ENCODE measurements at regions not wholly inside any gene's neighbourhood (a gene's known extent, or its start where the extent isn't known, plus 50 kb on each side); places are given as distances from the start of the nearest gene placed in this dataset.

DNA sequence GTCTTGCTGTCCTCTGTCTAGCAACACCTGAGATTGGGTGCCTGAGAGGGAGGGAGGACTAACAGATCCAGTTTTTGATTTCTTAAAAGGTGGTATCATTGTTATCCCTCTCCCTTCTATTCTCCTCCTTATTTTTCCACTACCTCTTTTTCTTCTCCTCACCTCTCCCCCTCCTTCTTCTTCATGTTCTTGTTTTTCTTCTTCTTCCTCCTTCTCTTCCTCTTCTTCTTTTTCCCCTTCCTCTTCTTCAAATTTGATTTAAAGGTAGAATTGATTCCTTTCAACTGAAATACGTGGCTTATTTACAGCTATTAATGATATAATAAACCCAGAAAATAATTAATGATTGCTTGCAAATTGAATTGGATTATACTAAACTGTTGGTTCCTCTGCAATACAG, 256.8 kb upstream of the BTG1 start:
- TF ChIP-seq, protein P1, sequence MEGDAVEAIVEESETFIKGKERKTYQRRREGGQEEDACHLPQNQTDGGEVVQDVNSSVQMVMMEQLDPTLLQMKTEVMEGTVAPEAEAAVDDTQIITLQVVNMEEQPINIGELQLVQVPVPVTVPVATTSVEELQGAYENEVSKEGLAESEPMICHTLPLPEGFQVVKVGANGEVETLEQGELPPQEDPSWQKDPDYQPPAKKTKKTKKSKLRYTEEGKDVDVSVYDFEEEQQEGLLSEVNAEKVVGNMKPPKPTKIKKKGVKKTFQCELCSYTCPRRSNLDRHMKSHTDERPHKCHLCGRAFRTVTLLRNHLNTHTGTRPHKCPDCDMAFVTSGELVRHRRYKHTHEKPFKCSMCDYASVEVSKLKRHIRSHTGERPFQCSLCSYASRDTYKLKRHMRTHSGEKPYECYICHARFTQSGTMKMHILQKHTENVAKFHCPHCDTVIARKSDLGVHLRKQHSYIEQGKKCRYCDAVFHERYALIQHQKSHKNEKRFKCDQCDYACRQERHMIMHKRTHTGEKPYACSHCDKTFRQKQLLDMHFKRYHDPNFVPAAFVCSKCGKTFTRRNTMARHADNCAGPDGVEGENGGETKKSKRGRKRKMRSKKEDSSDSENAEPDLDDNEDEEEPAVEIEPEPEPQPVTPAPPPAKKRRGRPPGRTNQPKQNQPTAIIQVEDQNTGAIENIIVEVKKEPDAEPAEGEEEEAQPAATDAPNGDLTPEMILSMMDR (conservative IDR thresholded peaks at IDR 0.05) = no peak
- no peak for TF ChIP-seq EZH2 (IDR thresholded peaks at IDR 0.05; ENCODE audit: low read depth)
- no peak for DNase-seq
- Histone ChIP-seq H3F3A (ENCODE audit: insufficient read depth, low read depth) (no peaks in the 10 kb centered on the region), H2AFZ (no peak overlapping the region), H3K4me2 (no peak overlapping the region), H4K20me1 (ENCODE audit: insufficient read depth) (no peaks in the 10 kb centered on the region), H3K36me3 (ENCODE audit: low read depth) (no peaks in the 10 kb centered on the region), H3K79me2 (ENCODE audit: low read depth) (no peaks in the 10 kb centered on the region), H3K4me3 (no peak overlapping the region), H3K27ac (no peak overlapping the region), H3K9me2 (ENCODE audit: insufficient read depth) (no peaks in the 10 kb centered on the region), H3K27me3 (ENCODE audit: insufficient read depth, low read depth) (no peaks in the 10 kb centered on the region), H3K9me3 (ENCODE audit: insufficient read depth, low read depth) (no peaks in the 10 kb centered on the region), H3K4me1 (replicated peaks; ENCODE audit: insufficient read depth) (peaks cover 2% of the 10 kb centered on the region)
- intact Hi-C loops (cut with micrococcal nuclease; ENCODE audit: unreplicated experiment) = loop anchor here (10.0 kb wide), 1 partner anchor 172 kb away; no protein-coding TSS in a partner anchor
- BruUV-seq (replicated peaks) = no TSS peak
- ChIA-PET POLR2A (ENCODE audit: unreplicated experiment) (no interaction called here), CTCF (no interaction called here)

DNA sequence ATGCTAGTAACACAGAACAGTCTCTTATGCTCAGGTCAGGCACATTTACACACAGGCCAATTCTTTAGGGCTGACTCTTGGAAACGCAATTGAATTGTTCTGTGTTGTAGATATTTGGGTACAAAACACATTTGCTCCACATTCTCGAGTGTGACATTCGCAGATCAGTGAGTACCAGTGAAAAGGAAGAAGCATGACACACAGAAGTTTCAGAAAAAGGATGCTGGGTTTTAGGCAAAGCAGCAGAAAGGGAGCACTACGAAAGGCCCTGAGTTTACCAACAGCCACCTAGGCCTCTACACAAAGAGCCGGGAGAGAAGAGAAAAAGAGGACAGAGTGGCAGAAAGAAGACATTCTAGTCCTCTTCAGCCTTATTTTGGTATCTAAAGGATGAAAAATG, 254.4 kb upstream of the BTG1 start:
- Histone ChIP-seq H3K27me3 (ENCODE audit: insufficient read depth, low read depth) (no peaks in the 10 kb centered on the region), H3K4me2 (no peak overlapping the region), H2AFZ (no peak overlapping the region), H3K27ac (no peak overlapping the region), H3K36me3 (ENCODE audit: low read depth) (no peaks in the 10 kb centered on the region), H4K20me1 (ENCODE audit: insufficient read depth) (no peaks in the 10 kb centered on the region), H3K9me3 (ENCODE audit: insufficient read depth, low read depth) (no peaks in the 10 kb centered on the region; the same call in 1 of the 2 replicates), H3K9me2 (ENCODE audit: insufficient read depth) (no peaks in the 10 kb centered on the region), H3K4me1 (replicated peaks; ENCODE audit: insufficient read depth) (peaks cover 16% of the 10 kb centered on the region), H3K4me3 (no peak overlapping the region), H3K79me2 (ENCODE audit: low read depth) (no peaks in the 10 kb centered on the region), H3F3A (ENCODE audit: insufficient read depth, low read depth) (peaks cover 4% of the 10 kb centered on the region; the same call in 1 of the 2 replicates)
- ChIA-PET POLR2A (ENCODE audit: unreplicated experiment) (no interaction called here), CTCF (no interaction called here)
- no peak for DNase-seq
- intact Hi-C loops (cut with micrococcal nuclease; ENCODE audit: unreplicated experiment) = loop anchor here (10.0 kb wide), 1 partner anchor 175 kb away; no protein-coding TSS in a partner anchor
- TF ChIP-seq, protein P1 (conservative IDR thresholded peaks at IDR 0.05) = no peak
- TF ChIP-seq EZH2 (IDR thresholded peaks at IDR 0.05; ENCODE audit: low read depth) = no peak
- no TSS peak for BruUV-seq (replicated peaks)

DNA sequence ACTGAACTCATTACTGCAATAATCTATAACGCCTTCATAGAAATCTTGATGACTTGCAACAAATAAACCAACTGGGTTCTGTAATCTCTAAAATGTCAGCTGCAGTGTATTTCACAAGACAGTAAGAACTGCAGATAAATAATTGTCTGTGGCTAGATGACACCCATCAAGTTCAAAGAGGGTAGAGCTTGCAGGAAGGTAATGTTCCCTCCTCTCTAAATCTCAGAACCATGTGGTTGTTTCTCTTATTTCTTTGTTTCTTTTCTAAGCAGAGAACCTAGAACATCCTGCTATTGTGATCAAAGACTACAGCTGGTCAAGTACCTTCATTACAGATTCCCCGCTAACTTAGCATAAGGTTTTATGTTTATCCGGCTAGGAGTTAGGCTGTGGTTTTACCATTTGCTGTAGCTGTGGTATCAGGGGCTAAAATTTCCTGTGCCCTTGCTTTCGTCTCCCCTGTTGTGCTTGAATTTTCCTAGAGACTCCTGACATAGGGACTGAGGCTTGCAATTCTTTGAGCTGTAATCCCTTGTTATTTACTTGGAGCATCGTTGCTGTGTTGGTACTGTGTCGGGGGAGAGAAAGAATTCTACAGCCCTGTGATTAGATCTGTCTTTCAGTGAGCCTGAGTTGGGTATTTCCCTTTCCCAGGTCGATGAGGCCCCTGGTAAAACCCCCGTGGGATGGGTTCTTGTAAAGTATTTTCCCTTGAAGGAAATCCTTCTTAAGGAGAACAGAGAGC, 253.1 kb upstream of the BTG1 start:
- CTCF ChIA-PET = no interaction called here

More for the DNA sequence above, 253.1 kb upstream of the BTG1 start:
- Histone ChIP-seq H3K27me3 (ENCODE audit: insufficient read depth, low read depth) (no peaks in the 10 kb centered on the region), H3K27ac (no peak overlapping the region), H3F3A (ENCODE audit: insufficient read depth, low read depth) (peaks cover 4% of the 10 kb centered on the region; the same call in 1 of the 2 replicates), H4K20me1 (ENCODE audit: insufficient read depth) (no peaks in the 10 kb centered on the region), H3K79me2 (ENCODE audit: low read depth) (no peaks in the 10 kb centered on the region), H3K9me3 (ENCODE audit: insufficient read depth, low read depth) (no peaks in the 10 kb centered on the region; the same call in 1 of the 2 replicates), H3K9me2 (ENCODE audit: insufficient read depth) (no peaks in the 10 kb centered on the region), H3K4me1 (replicated peaks; ENCODE audit: insufficient read depth) (peaks cover 16% of the 10 kb centered on the region), H3K36me3 (ENCODE audit: low read depth) (no peaks in the 10 kb centered on the region), H3K4me2 (no peak overlapping the region), H3K4me3 (no peak overlapping the region), H2AFZ (no peak overlapping the region)
- intact Hi-C loops (cut with micrococcal nuclease; ENCODE audit: unreplicated experiment) = no loop called here
- no peak for DNase-seq
- POLR2A ChIA-PET (ENCODE audit: unreplicated experiment) = no interaction called here
- BruUV-seq (replicated peaks) = no TSS peak
- TF ChIP-seq EZH2 (IDR thresholded peaks at IDR 0.05; ENCODE audit: low read depth) = no peak
- TF ChIP-seq, protein P1 (conservative IDR thresholded peaks at IDR 0.05) = no peak
